Middle frontal gyrus (tissue), 1 donor: ENCODE measurements at regions not wholly inside any gene's neighbourhood (a gene's known extent, or its start where the extent isn't known, plus 50 kb on each side); places are given as distances from the start of the nearest gene placed in this dataset.

ENCODE experiments used
- DNase-seq: peaks from one replicate; pipeline ENCODE4 v3.0.0-alpha.2; 2015; ENCODE audit warnings: low spot score; ENCODE audit errors: extremely low spot score

DNA sequence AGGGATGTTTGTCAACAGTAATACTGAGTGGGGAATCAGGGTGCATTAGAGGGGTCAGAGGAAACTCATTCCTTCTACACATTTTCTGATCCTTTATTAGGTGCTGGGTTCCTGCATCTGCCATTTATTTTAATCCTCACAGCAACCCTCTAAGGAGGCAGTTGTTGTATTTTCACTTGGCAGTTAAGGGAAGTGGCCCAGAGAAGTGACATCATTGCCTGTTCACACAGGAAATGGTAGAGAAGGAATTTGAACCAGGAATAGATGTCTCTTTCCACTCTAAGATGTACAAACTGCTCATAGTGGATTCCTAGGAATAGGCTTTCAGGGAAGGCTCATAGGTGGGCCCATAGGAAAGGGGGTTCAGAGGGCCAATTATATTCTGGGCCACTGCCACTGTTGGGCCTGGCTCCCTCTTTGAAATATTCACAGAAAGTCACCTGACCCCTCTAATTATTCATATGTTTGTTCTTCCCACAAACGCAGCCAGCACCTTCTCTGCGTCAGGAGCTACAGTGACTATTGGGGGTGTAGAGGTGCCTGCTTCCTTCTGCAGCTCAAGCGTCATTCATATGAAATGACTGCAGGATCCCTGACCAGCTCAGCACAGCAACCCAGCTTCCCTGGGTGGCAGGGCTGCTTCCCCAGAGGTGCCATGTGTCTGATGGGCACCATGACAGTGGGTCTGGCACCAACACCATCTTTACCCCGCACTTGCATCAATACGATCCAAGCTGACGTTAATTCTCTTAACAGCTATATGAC is 163.9 kb upstream of the SMAD3 start:
- DNase-seq = no peak

DNA sequence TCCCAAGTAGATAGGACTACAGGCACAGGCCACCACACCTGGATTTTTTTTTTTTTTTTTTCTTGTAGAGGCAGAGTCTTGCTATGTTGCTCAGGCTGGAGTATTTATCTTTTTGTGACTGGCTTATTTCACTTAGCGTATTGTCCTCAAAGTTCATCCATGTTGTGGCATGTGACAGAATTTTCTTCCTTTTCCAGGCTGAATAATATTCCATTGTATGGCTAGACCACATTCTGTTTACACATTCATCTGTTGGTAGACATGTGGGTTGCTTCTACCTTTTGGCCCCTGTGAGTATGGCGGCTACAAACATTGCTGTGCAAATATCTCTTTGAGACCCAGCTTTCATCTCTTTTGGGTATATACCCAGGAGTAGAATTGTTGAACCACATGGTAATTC is 160.2 kb upstream of the SMAD3 start:
- no peak for DNase-seq

DNA sequence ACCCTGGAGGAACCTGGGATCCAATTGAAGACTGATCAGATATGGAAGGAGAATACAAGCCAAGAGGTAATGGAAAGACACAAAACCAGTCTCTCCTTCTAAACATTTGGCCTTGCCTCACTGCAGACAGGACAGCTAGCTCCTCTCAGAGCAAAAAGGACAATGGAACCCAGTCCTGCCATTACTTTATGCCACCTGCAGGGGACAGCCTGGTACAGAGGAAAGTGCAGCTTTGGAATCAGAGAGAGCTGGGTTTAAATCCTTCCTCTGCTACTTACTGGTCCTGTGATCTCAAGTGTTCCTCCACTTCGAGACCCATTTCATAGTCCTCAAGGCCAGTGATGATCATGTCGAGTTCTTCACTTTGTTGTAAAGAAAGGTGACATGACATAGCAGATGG is 159.4 kb upstream of the SMAD3 start:
- no peak for DNase-seq

DNA sequence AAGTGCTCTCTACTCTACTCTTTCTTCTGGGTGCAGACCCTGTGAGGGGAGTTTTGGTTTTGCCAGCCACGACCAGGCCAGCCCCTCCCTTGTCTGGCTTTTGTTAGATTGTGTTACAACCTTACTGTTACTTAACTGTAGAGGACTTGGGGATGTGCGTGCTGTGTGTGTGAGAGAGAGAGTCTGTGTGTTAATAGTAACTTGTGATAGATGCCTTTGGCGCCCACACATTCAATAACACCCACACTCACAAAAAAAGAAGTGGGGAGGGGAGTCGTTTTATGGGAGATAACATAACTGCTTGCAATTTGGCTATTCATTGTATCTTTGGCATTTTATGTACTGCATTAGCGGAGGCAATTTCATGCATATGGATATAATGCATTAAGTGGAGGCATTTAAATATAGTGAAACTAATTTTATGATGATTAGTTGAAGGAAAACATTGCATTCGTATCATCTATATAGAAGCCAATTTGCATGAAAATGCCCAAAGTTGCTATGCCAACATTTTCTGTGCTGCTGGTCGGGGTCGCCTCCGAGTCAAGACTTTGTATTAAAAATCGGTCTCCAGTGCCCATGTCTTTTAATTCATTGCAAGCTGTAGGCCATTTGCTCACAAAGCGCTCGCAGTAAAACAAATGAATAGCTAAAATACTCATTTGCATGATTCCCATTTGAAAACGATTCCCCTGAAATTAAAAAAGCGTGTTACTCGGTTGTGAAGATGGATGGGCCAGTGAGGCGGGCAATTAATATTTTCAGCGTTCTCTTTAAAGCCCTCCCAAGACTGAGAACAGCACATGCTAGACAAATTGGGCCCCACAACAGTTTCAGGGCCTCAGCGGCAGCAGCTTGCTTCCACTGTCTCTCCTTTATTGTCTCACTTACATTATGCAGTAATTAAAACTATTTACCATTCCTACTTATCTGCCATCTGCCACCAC is 158.5 kb upstream of the SMAD3 start:
- DNase-seq = no peak

DNA sequence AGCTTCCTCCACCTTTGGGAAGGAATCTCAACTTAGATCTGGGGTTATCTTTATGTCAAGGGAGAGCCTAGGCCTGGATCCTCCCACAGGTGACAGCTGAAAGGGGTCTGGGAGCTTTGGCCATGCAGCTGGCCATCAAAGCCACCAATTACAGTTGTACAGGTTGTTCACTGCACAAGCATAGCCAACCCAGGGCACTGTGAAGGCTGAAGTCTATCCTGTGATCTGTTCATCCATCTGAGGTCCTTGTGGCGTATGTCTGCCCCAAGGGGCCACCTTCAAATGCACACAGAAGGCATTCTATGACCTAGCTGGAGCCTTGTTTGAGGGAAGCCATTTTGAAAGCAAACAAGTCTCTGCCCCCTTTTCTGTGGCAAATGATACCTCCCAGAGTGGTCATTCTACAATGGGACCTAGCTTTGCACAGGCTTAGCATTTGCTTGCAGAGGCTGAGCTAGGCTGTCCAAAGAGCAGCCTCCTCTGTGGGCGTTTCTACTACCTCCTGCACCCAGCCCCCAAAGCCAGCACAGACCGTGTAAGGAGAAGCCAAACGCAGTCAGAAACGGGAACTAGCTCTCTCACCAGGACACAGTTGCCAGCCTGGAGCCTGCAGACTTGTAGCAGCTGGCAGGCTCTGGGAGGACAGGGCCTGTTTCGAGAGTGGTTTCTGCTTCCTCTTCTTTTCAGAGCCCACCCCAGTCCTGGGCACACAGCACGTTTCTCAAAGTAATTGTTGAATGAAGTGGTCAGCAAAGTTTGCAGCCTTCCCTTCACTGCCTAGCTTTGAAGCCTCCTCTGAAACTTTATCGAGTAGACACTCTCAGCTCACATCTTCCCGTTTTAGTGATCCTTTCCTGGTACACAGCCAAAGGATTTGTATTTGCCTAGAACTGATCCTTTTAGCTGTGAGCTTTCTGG is 157.3 kb upstream of the SMAD3 start:
- DNase-seq = peak; percentile 58

DNA sequence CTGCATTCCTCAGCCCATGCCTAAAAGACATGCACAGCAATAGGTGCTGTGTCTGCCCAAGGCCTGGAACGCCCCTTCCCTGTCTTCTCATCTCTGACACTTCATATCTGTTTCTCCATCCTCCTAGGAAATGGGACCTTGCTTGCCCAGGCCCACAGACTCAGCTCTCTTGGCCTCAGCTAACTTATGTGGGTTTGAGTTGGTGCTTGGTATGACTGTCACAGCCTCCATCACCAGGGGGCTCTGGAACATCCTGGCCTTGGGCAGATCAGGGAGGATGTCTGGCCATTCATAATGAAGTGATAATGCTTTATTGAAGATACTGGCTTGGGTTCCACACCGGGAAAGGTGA is 156.7 kb upstream of the SMAD3 start:
- no peak for DNase-seq

DNA sequence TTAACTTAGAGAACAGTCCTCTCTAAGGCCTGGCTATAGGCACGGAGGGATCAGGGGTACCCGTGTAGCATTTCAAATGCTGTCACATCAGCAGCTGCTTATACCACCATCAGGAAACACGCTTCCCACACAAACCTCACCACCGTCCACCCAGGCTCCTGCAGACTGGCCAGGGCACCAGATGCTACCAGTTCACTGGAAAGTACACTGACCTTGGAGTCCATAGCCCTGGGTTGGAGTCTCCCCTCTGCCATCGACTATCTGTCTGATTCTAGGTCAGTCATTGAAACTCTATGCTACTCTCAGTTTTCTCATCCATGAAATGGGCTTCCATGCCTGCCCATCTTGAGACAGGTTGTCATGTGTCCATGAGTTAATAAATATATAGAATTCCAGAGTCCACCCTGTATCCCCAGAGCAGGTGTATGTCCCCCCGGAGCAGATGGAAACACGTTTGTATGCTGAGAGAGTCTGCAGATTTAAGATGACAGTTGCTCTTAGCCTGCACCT is 156.0 kb upstream of the SMAD3 start:
- DNase-seq = no peak

DNA sequence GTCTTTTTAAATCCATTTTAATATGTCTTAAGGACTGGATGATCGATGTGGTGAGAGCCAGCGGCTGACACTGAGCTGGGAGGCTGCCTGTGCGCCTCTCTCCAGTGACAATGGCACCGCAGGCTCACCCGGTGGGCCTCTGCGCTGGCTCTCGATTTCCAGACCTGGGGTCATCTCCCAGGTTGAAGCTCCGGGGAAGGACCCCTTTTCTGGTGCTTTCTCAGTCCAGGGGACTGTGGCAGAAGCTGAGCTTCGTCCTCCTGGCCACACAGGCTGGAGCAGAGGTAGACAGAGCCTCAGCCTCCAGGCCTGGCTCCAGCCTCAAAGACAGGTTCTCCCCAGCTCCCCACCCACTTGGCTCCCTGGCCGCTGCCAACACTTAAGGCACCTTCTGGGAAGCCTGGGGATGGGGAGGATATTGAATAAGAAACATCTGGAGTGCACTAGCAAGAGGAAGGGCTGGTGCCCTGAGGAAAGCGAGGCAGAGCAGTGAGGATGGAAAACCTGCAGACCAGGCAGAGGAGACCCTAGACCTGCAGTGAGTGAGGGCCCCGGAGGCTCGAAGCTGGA is 154.2 kb upstream of the SMAD3 start:
- no peak for DNase-seq

DNA sequence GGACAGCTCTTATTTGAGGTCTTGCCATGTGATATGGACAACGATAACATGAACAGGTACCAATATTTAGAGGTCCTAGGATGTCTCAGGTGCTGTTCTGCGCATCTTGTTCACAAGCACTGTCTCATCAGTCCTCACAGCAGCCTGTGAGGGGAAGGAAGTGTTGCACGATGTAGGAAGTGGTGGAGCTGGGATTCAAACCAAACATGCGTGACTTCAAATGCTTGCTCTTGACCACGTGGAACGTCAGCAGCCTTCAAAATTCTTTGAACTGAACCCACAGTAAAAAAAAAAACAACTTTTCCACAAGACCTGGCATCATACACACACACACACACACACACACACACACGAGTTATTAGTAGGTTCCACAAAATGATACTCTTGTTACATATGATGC is 153.4 kb upstream of the SMAD3 start:
- DNase-seq = no peak

DNA sequence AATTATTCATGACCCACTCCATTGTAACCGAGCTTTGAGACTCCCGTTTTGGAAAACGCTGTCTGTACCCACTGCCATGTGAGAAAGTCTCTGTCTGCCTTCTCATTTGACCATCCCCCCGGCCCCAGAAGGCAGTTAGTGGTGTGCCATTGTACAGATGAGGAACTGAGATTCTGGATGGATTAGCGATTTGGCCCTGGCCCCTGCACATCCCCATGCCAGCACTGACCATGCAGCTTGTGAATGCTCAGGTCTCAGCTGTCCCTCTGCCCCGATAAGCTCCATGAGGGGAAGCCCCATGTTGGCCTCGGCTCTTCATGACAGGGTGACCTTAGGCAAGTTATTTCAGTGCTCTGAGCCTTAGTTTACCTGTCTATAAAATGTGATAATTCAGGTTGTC is 153.0 kb upstream of the SMAD3 start:
- no peak for DNase-seq

DNA sequence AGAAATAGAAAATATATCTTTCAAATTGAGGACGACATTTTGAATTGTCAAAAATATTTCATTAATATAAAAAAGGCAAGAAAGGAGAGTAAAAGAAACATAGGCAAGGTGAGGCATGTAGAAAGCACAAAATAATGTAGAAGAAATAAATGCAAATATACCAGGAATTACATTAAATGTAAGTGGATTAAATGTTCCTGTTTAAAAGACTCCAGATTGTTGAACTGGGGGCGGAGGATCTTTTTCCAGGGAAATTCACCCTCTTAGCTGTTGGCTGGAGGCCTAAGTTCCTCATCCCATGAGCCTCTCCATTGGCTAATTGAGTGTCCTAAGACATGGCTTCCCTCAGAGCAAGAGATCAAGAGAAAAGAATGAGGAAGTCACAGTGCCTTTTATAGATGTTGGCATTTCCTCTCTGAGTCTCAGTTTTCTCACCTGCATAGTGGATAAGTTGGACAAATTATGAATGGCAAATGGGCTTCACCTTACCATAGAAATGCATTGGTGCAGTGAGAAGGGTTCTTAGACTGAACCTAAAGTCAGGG is 147.4 kb upstream of the SMAD3 start:
- DNase-seq = no peak

DNA sequence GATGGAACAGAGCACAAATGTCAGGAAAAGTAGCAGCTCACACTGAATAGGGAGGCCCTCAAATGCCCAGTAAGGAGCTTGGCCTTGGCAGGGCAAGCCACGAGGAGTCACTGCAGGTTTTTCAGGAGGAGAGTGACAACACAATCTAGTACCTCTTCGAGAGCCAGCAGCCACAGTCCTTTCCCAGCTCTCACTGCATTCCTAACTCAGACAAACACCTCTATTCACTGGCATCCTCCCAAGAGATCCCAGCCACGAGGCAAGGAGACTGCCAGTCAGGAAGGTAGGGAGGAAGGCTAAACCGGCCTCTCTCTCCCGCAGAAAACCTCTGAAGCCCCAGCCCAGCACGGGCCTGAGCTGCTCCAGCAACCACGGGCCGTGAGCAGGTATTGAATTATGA is 146.0 kb upstream of the SMAD3 start:
- no peak for DNase-seq

DNA sequence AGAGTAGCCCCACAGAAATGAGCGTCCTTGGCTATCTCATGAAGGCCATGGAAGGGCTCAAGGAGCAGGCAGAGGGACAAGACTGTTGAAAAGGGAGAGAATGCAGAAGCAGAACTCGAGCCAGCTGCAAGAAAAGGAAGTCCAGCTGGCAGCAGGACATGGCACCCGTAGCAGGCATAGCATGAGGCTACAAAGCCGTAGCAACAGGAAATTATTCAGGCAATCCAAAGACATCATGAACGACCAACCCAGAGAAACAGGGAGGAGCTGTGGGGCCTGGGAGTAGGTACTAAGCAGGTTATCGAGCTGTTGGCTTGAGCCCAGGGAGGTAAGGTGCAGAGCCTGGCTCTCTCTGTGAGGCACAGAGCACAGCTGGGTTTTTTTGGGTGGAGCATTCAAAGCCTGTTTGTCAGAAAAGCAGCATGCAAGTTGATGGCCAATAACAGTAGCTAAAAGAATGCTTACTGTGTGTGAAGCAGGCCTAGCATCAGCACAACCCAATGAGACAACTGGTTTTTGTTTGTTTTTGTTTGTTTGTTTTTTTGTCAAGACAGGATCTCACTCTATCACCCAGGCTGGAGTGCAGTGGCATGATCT is 144.0 kb upstream of the SMAD3 start:
- DNase-seq = no peak

DNA sequence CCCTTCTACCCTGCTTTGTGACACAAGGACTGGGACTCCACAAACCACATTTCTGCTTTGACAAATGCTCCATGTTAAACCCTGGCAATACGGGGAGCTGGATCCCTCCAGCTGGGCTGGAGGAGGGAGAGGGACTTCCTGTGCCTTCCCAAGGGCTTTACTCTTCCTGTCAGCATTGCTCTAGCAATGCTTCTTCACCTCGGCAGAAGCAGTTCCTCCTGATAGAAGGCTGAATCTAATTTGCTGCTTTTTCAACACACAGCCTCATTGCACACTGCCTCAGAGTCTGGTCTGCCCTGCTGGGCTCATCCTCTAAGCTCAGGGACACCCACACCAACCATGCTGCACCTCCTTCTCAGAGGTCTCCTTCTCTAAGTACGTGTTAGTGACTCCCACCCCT is 142.8 kb upstream of the SMAD3 start:
- DNase-seq = no peak

DNA sequence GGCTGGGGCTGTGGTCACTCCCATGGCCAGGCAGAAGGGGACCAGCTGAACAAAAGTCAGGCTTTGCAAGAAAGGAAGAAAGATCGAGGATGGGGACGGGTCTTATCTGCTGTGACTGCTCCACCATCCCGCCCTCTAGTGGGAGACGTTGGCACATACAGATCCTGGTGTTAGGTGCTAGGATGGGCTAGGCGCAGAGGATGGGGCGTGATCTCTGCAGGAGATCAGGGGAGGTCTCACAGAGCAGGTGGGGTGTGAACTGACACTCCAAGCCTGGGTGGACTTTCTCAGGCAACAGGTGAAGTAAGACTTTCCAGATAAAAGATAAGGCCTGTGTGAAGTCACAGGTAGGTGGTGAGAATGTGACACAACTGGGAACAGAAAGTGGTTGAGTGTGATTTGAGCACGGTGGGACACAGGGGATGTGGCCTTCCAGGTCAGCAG is 141.9 kb upstream of the SMAD3 start:
- no peak for DNase-seq

DNA sequence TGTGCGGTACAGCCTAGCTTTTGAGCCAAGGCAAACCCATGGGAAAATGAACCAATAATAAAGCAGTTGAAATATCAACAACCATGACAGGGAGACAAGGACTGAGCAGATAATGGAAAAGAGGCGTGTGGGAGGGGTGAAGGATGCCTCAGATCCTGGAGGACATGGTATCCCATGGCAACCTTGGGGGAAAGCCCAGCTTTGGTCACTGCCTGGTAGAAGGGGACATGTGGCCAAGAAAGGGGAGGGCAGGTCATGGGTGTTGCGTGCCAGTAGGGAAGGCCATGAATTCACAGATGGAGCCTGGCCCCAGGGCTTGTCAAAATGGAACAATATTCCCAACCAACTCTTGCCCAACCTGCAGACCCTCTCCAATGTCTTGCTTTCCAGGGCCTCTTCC is 140.5 kb upstream of the SMAD3 start:
- DNase-seq = no peak

DNA sequence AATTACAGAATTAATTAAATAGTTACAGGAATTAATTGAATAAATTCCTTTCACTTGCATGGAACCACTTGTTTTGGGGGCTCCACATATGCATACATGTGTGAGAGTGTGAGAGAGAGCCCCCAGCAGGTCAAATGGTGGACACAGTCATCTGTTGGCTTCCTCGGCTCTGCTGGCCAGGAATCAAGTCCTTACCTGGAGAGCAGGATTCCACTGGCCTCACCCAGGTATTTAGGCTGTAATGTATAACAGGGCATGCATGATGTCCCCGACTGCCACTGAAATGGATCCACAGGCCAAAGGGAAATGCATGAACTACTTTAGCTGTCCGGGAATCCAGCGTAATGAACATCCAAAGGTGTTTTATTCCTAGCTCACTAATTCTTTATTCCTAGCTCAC is 139.7 kb upstream of the SMAD3 start:
- no peak for DNase-seq

DNA sequence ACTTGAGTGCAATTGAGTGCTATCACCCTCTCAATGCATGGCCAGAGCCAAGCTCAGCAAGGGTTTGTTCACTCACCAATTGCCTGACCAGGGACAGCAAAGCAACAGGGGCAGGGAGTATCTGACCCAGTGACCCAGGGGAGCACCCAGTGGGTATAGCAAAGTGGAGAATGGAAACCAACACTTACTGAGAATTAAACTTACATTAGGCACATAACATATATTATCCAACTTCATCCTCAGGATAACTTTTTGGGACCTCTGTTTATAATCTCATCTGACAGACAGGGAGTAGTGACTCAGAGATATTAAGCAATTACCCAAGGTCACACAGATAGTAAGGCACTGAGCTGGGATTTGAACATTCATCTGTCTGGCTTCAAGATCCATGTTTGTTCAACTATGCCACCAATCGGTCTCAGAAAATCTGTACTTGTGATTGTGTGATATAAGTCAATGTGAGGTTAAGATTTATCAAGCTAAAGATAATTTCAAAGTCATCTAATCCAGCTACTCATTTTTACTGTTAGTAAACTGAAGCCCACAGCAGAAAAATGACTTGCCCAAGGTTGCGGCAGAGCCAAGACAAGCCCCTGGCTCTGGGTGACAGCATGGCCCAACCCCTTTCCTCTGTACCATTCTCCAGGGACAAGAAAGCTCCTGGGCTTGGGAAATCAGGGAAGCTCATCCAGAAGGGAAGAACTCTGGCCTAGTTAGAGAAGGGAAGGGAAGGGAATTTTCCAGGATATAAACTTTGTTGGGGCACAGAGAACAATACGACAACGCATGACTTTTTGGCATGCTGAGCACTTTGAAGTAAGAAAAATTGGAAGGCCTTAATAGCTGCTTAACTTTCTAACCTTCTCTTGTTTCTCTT is 138.0 kb upstream of the SMAD3 start:
- no peak for DNase-seq

DNA sequence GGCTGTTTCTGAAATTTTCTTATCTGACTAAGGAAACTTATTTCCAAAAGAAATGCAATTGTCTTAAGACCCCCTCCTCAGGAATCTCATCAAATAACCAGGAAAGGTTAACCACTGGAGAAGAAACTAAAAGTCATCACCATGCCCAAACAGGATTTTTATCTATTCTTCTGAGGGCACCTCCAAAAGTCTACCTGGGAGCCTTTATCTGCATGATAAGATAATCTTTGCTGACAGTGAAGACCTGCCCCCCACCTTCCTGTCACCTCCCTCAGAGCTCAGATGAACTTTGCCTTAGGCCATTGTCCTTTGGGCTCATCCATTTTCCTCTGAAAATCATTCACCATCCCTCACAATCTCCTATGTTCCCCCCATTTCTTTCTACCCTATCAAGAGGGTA is 137.3 kb upstream of the SMAD3 start:
- DNase-seq = no peak
